ENCODE measurements at regions not wholly inside any gene's neighbourhood (a gene's known extent, or its start where the extent isn't known, plus 50 kb on each side); places are given as distances from the start of the nearest gene placed in this dataset.
"Not testable (repeated sequence)": the region's sequence is repeated elsewhere in the genome, so short reads cannot be mapped to it uniquely, and the experiment has no call there.

- POLR2A ChIA-PET, result no interaction called here
- DNase-seq (ENCODE audit: extremely low spot score), result no peak
- TF ChIP-seq BHLHE40 (IDR thresholded peaks at IDR 0.05; ENCODE audit: borderline replicate concordance) (no peak), FOXK2 (IDR thresholded peaks at IDR 0.05) (no peak), L3MBTL2 (conservative IDR thresholded peaks at IDR 0.05) (no peak), TARDBP (IDR thresholded peaks at IDR 0.05) (no peak), SP1 (IDR thresholded peaks at IDR 0.05) (no peak)
- TF ChIP-seq, protein P1, sequence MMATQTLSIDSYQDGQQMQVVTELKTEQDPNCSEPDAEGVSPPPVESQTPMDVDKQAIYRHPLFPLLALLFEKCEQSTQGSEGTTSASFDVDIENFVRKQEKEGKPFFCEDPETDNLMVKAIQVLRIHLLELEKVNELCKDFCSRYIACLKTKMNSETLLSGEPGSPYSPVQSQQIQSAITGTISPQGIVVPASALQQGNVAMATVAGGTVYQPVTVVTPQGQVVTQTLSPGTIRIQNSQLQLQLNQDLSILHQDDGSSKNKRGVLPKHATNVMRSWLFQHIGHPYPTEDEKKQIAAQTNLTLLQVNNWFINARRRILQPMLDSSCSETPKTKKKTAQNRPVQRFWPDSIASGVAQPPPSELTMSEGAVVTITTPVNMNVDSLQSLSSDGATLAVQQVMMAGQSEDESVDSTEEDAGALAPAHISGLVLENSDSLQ (IDR thresholded peaks at IDR 0.05), result no peak
- CTCF ChIA-PET, result no interaction called here
Measured at GRCh38 chr21:32966120-32966519, 59.6 kb upstream of the OLIG2 start.

- DNase-seq (ENCODE audit: extremely low spot score); POLR2A ChIA-PET: not testable (repeated sequence)
- CTCF ChIA-PET, result interaction anchor here (0.8 kb wide), 1 partner anchor 41 kb away, joined by 3 read pairs; no protein-coding TSS in a partner anchor
Measured at GRCh38 chr21:32968103-32968502, 57.6 kb upstream of the OLIG2 start.

GRCh38 chr21:32974653-32975052 is 51.1 kb upstream of the OLIG2 start:
- DNase-seq (ENCODE audit: extremely low spot score), result no peak
- TF ChIP-seq SUZ12 (IDR thresholded peaks at IDR 0.05) (no peak), FOXA1 (IDR thresholded peaks at IDR 0.05) (no peak), L3MBTL2 (conservative IDR thresholded peaks at IDR 0.05) (no peak), ELF4 (IDR thresholded peaks at IDR 0.05) (no peak), LEF1 (IDR thresholded peaks at IDR 0.05; ENCODE audit: borderline replicate concordance) (no peak), ARNT (IDR thresholded peaks at IDR 0.05) (no peak), TARDBP (IDR thresholded peaks at IDR 0.05) (no peak), ZNF384 (IDR thresholded peaks at IDR 0.05) (no peak), CTBP1 (IDR thresholded peaks at IDR 0.05; ENCODE audit: borderline replicate concordance) (no peak), BHLHE40 (IDR thresholded peaks at IDR 0.05; ENCODE audit: borderline replicate concordance) (no peak), FOXK2 (IDR thresholded peaks at IDR 0.05) (no peak), NFRKB (IDR thresholded peaks at IDR 0.05) (no peak), HDGF (IDR thresholded peaks at IDR 0.05; ENCODE audit: borderline replicate concordance) (no peak), SP1 (IDR thresholded peaks at IDR 0.05) (no peak), FOXM1 (IDR thresholded peaks at IDR 0.05; ENCODE audit: borderline replicate concordance) (no peak)
- TF ChIP-seq, protein P1 (IDR thresholded peaks at IDR 0.05), result no peak
- ChIA-PET CTCF (no interaction called here), POLR2A (no interaction called here)

DNA sequence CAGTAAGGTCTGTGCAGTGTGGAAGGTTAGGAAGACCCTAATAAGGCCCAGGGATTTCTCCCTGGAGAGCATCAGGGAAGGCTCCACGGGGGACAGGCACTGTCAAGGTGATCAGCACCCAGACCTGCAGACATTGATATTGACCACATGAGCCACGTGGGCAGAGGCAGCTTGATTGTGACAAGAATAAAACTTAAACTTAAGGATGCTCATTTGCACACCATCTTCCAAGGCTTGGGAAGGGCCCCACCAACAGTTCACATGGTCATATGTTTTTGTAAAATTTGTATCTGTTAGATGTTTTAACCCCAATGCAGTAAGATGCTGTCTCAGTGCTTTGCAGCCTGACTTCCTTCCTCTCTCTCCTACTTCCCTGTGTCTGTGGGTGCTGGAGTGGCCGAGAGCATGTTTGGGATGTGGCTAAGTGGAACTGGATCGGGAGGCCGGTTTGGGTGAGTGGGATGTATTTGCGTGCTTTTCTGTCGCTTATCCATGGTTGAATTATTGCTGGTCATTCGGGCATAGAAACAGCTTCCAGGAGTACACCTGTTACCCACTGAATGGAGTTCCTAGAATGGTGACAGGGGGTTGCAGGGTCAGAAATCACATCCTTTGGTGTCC is 49.8 kb upstream of the OLIG2 start:
- TF ChIP-seq, protein P1 (IDR thresholded peaks at IDR 0.05), result no peak
- TF ChIP-seq SP1 (IDR thresholded peaks at IDR 0.05) (no peak), BHLHE40 (IDR thresholded peaks at IDR 0.05; ENCODE audit: borderline replicate concordance) (no peak), SUZ12 (IDR thresholded peaks at IDR 0.05) (no peak)
- CTCF ChIA-PET, result no interaction called here
- POLR2A ChIA-PET, result no interaction called here
- DNase-seq (ENCODE audit: extremely low spot score), result no peak
